Urinary bladder (tissue), 3 donors: ENCODE measurements at regions not wholly inside any gene's neighbourhood (a gene's known extent, or its start where the extent isn't known, plus 50 kb on each side); places are given as distances from the start of the nearest gene placed in this dataset.
"Not testable (repeated sequence)": the region's sequence is repeated elsewhere in the genome, so short reads cannot be mapped to it uniquely, and the experiment has no call there.

ENCODE experiments used
- DNase-seq: peaks from one replicate; pipeline ENCODE4 v3.0.0-alpha.2; 2015; ENCODE audit errors: extremely low spot score
- H3K27ac ChIP-seq: one replicate; pipeline ENCODE4 v1.5.1; 2013; ENCODE audit warnings: low read depth, mild to moderate bottlenecking, moderate library complexity
- H3K36me3 ChIP-seq: one replicate; pipeline ENCODE4 v1.6.1; 2013; ENCODE audit warnings: mild to moderate bottlenecking, moderate library complexity; ENCODE audit not compliant: insufficient read depth
- H3K4me1 ChIP-seq: one replicate; pipeline ENCODE4 v1.6.1; 2013; ENCODE audit warnings: mild to moderate bottlenecking, moderate library complexity; ENCODE audit not compliant: insufficient read depth
- H3K4me3 ChIP-seq: one replicate; pipeline ENCODE4 v1.5.1; 2013; ENCODE audit warnings: low read depth, low read length
- WGBS: extraction: QIAGEN DNeasy Blood & Tissue Kit; methylation state at CpG from one replicate; pipeline ENCODE4 v1.1.7; 2013; 5-methylcytosine and 5-hydroxymethylcytosine counted together
- donor health status: healthy with polysubstance abuse.
- donor health status: healthy.

DNA sequence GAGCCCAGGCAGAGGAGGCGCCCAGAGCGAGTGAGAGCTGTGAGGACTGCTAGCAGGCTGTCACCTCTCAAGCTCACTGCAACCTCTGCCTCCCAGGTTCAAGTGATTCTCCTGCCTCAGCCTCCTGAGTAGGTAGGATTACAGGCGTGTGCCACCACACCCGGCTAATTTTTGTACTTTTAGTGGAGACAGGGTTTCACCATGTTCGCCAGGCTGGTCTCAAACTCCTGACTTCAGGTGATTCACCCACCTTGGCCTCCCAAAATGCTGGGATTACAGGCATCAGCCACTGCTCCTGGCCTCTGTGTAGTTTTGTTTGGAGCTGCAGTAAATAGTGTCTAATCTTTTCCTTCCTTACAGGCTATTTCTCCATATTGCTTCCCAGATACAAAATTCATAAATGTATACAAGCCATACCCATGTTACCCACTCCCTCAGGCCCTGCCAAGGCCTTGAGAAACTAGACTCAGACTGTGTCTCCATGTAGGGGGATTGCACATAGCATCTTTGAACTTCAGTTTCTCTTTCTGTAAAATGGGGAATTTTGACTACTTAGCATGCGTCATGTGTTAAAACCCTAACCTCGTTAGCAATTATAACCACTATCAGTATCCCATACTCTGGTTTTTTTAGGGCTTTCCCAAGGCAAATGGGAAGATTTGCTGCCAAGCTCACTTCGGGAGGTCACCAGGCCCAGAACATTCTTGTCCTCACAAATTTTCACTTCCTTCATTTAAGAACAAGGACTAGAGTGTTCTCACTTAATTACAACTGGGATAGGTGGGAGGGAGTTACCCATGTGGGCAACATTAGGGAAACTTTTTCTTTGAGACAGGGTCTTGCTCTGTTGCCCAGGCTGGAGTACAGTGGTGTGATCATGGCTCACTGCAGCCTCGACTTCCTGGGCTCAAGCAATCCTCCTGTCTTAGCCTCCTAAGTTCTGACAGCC, 67.3 kb upstream of the DDR1 start:
- DNase-seq = no peak

GRCh38 chr6:30816296-30816695, 68.0 kb upstream of the DDR1 start:
- H3K4me1 ChIP-seq, H3K36me3 ChIP-seq, DNase-seq, H3K4me3 ChIP-seq, H3K27ac ChIP-seq: not testable (repeated sequence)
- 95% methylated on average over 34 of the region's 34 CpGs for WGBS

More for the DNA sequence above, 67.3 kb upstream of the DDR1 start:
- Histone ChIP-seq H3K4me3 (no peak overlapping the region), H3K27ac (no peak overlapping the region), H3K4me1 (no peaks in the 10 kb centered on the region), H3K36me3 (no peaks in the 10 kb centered on the region)
- 92% methylated on average over 9 of the region's 9 CpGs for WGBS

DNA sequence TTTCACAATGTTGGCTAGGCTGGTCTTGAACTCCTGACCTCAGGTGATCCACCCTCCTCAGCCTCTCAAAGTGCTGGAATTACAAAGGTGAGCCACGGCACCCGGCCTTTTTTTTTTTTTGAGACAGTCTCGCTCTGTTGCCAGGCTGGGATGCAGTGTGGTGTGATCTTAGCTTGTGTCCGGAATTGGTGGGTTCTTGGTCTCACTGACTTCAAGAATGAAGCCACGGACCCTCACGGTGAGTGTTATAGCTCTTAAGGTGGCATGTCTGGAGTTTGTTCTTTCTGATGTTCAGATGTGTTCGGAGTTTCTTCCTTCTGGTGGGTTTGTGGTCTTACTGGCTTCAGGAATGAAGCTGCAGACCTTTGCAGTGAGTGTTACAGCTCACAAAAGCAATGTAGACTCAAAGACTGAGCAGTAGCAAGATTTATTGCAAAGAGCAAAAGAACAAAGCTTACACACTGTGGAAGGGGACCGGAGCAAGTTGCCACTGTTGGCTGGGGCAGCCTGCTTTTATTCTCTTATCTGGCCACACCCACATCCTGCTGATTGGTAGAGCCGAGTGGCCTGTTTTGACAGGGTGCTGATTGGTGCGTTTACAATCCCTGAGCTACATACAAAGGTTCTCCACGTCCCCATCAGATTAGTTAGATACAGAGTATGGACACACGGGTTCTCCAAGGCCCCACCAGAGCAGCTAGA, 69.1 kb upstream of the DDR1 start:
- not testable (repeated sequence) for H3K4me3 ChIP-seq

GRCh38 chr6:30814146-30815040, 69.9 kb upstream of the DDR1 start:
- Histone ChIP-seq H3K36me3 (no peaks in the 10 kb centered on the region), H3K27ac (no peak overlapping the region), H3K4me1 (no peaks in the 10 kb centered on the region), H3K4me3 (no peak overlapping the region)
- no peak for DNase-seq
- WGBS = 60% methylated on average over 11 of the region's 11 CpGs

More for the DNA sequence above, 69.1 kb upstream of the DDR1 start:
- WGBS = 88% methylated on average over 12 of the region's 12 CpGs
- not testable (repeated sequence) for H3K27ac ChIP-seq, H3K4me1 ChIP-seq, DNase-seq, H3K36me3 ChIP-seq

DNA sequence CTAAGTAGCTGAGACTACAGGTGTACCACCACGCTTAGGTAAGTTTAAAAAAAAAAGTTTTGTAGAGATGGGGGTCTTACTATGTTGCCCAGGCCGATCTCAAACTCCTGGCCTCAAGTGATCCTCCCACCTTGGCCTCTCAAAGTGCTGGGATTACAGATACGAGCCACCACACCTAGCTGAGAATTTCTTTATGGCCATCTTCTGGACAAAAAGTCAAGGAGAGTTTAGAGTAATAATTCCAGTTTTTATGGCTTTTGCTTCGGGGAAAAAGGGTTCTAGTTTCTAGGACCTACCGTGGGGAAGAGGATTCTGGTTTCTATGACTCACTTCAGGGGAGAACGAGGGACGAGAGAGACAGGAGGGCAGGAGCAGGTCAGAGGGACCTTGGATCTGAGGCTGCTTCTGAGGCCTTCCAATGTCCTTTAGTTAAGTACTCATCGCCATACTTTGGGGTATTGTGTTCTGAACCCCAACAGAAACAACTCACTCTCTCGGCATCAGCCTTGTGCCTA, 69.3 kb upstream of the IER3 start:
- H3K4me1 ChIP-seq = no peaks in the 10 kb centered on the region
- DNase-seq = no peak
- H3K27ac ChIP-seq = no peak overlapping the region
- no peaks in the 10 kb centered on the region for H3K36me3 ChIP-seq
- no peak overlapping the region for H3K4me3 ChIP-seq
- 75% methylated on average over 9 of the region's 9 CpGs for WGBS

DNA sequence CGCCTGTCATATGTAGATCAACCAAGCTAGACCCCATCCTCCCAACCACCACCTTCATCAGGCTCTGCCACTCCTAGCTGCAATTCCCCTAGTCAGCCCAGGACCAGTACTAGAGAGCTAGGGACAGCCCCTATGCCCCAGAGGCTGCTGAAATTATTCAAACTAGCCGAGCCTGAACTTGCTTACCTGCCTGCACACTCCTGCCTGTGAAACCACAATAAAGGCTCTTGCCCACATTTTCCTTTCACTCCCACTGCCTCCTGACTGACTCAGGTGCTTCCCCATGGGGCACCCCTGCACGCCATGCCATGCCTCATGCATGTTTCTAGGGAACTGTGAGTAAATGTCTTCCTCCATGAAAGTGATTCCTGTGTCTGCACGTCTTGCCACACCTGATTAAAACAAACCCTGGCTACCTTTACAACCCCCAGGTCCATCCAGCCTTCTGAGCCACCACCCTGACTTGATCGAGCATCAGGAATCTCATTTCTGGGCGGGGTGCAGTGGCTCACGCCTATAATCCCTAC, 66.5 kb upstream of the IER3 start:
- Histone ChIP-seq H3K4me1 (no peaks in the 10 kb centered on the region), H3K27ac (no peak overlapping the region), H3K36me3 (no peaks in the 10 kb centered on the region), H3K4me3 (no peak overlapping the region)
- no peak for DNase-seq
- 79% methylated on average over 7 of the region's 7 CpGs for WGBS

DNA sequence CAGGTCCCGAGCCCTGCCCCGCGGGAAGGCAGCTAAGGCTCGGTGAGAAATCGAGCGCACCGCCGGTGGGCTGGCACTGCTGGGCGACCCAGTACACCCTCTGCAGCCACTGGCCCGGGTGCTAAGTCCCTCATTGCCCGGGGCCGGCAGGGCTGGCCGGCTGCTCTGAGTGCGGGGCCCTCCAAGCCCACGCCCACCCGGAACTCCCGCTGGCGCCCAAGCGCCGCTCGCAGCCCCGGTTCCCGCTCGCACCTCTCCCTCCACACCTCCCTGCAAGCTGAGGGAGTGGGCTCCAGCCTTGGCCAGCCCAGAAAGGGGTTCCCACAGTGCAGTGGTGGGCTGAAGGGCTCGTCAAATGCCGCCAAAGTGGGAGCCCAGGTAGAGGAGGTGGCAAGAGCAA, 63.2 kb upstream of the IER3 start:
- H3K27ac ChIP-seq, H3K36me3 ChIP-seq, DNase-seq, H3K4me1 ChIP-seq, H3K4me3 ChIP-seq: not testable (repeated sequence)
- WGBS = 97% methylated on average over 26 of the region's 26 CpGs

GRCh38 chr6:30806581-30807183, 62.3 kb upstream of the IER3 start:
- DNase-seq = no peak
- no peak overlapping the region for H3K27ac ChIP-seq
- H3K4me1 ChIP-seq = no peaks in the 10 kb centered on the region
- H3K4me3 ChIP-seq = no peak overlapping the region
- 92% methylated on average over 14 of the region's 14 CpGs for WGBS
- no peaks in the 10 kb centered on the region for H3K36me3 ChIP-seq

GRCh38 chr6:30804333-30804732, 60.0 kb upstream of the IER3 start:
- Histone ChIP-seq H3K4me1 (no peaks in the 10 kb centered on the region), H3K27ac (no peak overlapping the region), H3K4me3 (no peak overlapping the region), H3K36me3 (no peaks in the 10 kb centered on the region)
- no peak for DNase-seq
- WGBS = 100% methylated on average over 1 of the region's 1 CpG

GRCh38 chr6:30802731-30803130, 58.4 kb upstream of the IER3 start:
- no peak for DNase-seq
- H3K36me3 ChIP-seq = no peaks in the 10 kb centered on the region
- H3K4me1 ChIP-seq = no peaks in the 10 kb centered on the region
- no peak overlapping the region for H3K4me3 ChIP-seq
- no peak overlapping the region for H3K27ac ChIP-seq
- WGBS = 84% methylated on average over 1 of the region's 1 CpG

GRCh38 chr6:30801950-30802349, 57.6 kb upstream of the IER3 start:
- no peak overlapping the region for H3K27ac ChIP-seq
- no peak overlapping the region for H3K4me3 ChIP-seq
- H3K36me3 ChIP-seq = no peaks in the 10 kb centered on the region
- 84% methylated on average over 8 of the region's 8 CpGs for WGBS
- no peak for DNase-seq
- no peaks in the 10 kb centered on the region for H3K4me1 ChIP-seq

DNA sequence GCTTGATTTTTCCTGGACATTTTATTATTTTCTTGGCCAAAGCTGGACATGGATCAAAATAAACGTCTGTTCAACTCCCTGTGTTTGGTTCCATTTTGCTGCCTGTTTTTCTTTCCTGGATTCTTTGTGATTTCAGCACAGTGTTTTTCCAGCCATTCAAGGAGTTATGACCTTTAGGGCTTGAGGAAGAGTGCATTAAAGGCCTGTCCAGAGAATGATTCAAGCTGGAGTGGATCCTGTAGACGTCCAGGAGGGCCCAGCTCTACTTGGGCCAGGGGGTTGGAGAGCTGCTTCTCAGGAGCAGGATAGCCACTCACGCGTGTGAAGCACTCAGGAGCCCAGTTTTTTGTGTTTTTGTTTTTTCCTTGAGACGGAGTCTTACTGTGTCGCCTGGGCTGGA, 56.5 kb upstream of the IER3 start:
- DNase-seq = no peak
- Histone ChIP-seq H3K4me1 (no peaks in the 10 kb centered on the region), H3K36me3 (no peaks in the 10 kb centered on the region), H3K27ac (peak overlapping the region; percentile 52), H3K4me3 (no peak overlapping the region)
- WGBS = 48% methylated on average over 6 of the region's 6 CpGs

DNA sequence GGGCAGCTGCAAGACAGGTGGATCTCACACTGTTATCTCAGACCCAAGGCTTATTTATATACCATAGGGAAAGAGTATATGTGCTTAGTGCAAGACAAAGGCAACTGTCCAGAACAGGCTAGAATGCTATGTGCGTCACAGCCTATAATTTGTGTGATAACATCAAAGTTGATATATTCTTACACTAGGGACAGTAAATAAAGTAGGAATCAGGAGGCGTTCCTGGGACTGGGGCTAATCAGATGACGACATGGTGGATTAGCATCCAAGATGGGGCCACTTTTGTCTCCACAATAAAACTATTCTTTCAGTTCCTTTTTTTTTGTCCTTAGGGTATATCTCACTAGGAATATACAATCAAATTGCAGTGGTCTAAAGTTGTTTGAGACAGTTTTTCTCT, 54.9 kb upstream of the IER3 start:
- 33% methylated on average over 3 of the region's 3 CpGs for WGBS
- Histone ChIP-seq H3K36me3 (no peaks in the 10 kb centered on the region), H3K27ac (no peak overlapping the region), H3K4me1 (no peaks in the 10 kb centered on the region), H3K4me3 (no peak overlapping the region)
- DNase-seq = no peak
